SU-DHL-6 (cell line): ENCODE measurements at regions not wholly inside any gene's neighbourhood (a gene's known extent, or its start where the extent isn't known, plus 50 kb on each side); places are given as distances from the start of the nearest gene placed in this dataset.

Experiments
- CTCF ChIP-seq: fragments of 200-600 bp; sonication (generic); IDR thresholded peaks from one replicate; pipeline ENCODE4 v1.5.1; 2017; ENCODE audit warnings: antibody characterized with exemption, mild to moderate bottlenecking, low read length, moderate library complexity; ENCODE audit not compliant: insufficient read depth, poor library complexity, severe bottlenecking
- EZH2phosphoT487 ChIP-seq: fragments of 200-600 bp; sonication (generic), shearing (Covaris generic); conservative IDR thresholded peaks from 2 replicates; pipeline ENCODE4 v1.6.1; 2018; ENCODE audit warnings: mild to moderate bottlenecking, antibody characterized with exemption, low read length, moderate library complexity, mixed read lengths

DNA sequence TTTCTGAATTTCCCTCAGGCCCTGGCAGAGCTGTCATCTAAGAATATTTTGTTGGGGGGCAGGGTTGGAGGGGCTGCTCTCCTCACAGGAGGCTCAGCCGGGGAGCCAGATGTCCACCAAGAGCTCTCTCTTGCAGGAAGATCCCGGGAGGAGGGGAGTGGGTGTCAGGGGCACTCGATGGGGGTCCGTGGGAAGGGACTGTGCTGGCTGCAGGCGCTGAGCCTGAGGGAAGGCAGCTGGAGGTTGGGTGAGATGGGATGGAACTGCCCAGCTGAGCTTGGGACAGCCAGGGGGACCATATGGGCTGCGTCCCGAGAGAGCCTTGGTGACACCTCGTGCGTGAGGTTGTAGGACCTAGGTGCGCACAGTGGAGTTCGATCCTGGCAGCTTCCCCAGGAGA lies 111.2 kb upstream of the GSE1 start:
- TF ChIP-seq EZH2phosphoT487 (no peak), CTCF (no peak)
